HG03196 (cell line): ENCODE measurements at regions not wholly inside any gene's neighbourhood (a gene's known extent, or its start where the extent isn't known, plus 50 kb on each side); places are given as distances from the start of the nearest gene placed in this dataset.
A peak's percentile ranks its signal among the peaks of the same experiment; 100 is the strongest.

Source experiments
- ATAC-seq: cut with Tn5 transposase; IDR thresholded peaks from one replicate; pipeline ENCODE4 v1.9.1; 2021; ENCODE audit not compliant: unreplicated experiment

- no peak for ATAC-seq
Measured at GRCh38 chr6:90406142-90406794, 109.6 kb upstream of the BACH2 start.

GRCh38 chr6:90403489-90404381, 107.1 kb upstream of the BACH2 start:
- no peak for ATAC-seq

GRCh38 chr6:90402831-90403192, 106.2 kb upstream of the BACH2 start:
- no peak for ATAC-seq

- ATAC-seq, result no peak
Measured at GRCh38 chr6:90401933-90402830, 105.5 kb upstream of the BACH2 start.

- no peak for ATAC-seq
Measured at GRCh38 chr6:90399970-90400369, 103.3 kb upstream of the BACH2 start.

- peak; percentile 59 for ATAC-seq
Measured at GRCh38 chr6:90397929-90398674, 101.5 kb upstream of the BACH2 start.

- no peak for ATAC-seq
Measured at GRCh38 chr6:90397047-90397446, 100.4 kb upstream of the BACH2 start.

- peak; percentile 62 for ATAC-seq
Measured at GRCh38 chr6:90393232-90393884, 96.7 kb upstream of the BACH2 start.

GRCh38 chr6:90390379-90390778, 93.7 kb upstream of the BACH2 start:
- ATAC-seq, result no peak

- ATAC-seq, result no peak
Measured at GRCh38 chr6:90388395-90388794, 91.8 kb upstream of the BACH2 start.

GRCh38 chr6:90387826-90388225, 91.2 kb upstream of the BACH2 start:
- no peak for ATAC-seq

- no peak for ATAC-seq
Measured at GRCh38 chr6:90387383-90387775, 90.7 kb upstream of the BACH2 start.

GRCh38 chr6:90386399-90387382, 90.0 kb upstream of the BACH2 start:
- no peak for ATAC-seq

GRCh38 chr6:90385759-90386313, 89.2 kb upstream of the BACH2 start:
- no peak for ATAC-seq

GRCh38 chr6:90384720-90385119, 88.1 kb upstream of the BACH2 start:
- ATAC-seq, result no peak

GRCh38 chr6:90383196-90383822, 86.7 kb upstream of the BACH2 start:
- no peak for ATAC-seq

GRCh38 chr6:90382760-90383159, 86.1 kb upstream of the BACH2 start:
- ATAC-seq, result no peak
